GM18498 (cell line): ENCODE measurements at regions not wholly inside any gene's neighbourhood (a gene's known extent, or its start where the extent isn't known, plus 50 kb on each side); places are given as distances from the start of the nearest gene placed in this dataset.

Experiments used
- ATAC-seq: cut with Tn5 transposase; IDR thresholded peaks from one replicate; pipeline ENCODE4 v1.9.1; 2021; ENCODE audit warnings: mild to moderate bottlenecking, moderate library complexity; ENCODE audit not compliant: unreplicated experiment

GRCh38 chr17:79428988-79429387 lies 181.9 kb downstream of the RBFOX3 start:
- ATAC-seq: no peak

- no peak for ATAC-seq
These were observed 183.0 kb downstream of the RBFOX3 start for GRCh38 chr17:79427621-79428539.

- no peak for ATAC-seq
These were observed 185.2 kb downstream of the RBFOX3 start for GRCh38 chr17:79425686-79426085.

- no peak for ATAC-seq
These were observed 186.2 kb downstream of the RBFOX3 start for GRCh38 chr17:79424471-79425185.

GRCh38 chr17:79423811-79424465 lies 186.9 kb downstream of the RBFOX3 start:
- ATAC-seq: no peak

GRCh38 chr17:79422236-79422635 lies 188.6 kb downstream of the RBFOX3 start:
- ATAC-seq: no peak

- no peak for ATAC-seq
These were observed 190.3 kb downstream of the RBFOX3 start for GRCh38 chr17:79420318-79421243.

GRCh38 chr17:79417476-79417988 lies 193.3 kb downstream of the RBFOX3 start:
- no peak for ATAC-seq

GRCh38 chr17:79415909-79416308 lies 194.9 kb downstream of the RBFOX3 start:
- ATAC-seq: no peak

- ATAC-seq: no peak
These were observed 195.5 kb downstream of the RBFOX3 start for GRCh38 chr17:79415365-79415764.

- no peak for ATAC-seq
These were observed 196.0 kb downstream of the RBFOX3 start for GRCh38 chr17:79414793-79415211.

GRCh38 chr17:79414063-79414792 lies 196.6 kb downstream of the RBFOX3 start:
- ATAC-seq: no peak

GRCh38 chr17:79413611-79414010 lies 197.2 kb downstream of the RBFOX3 start:
- no peak for ATAC-seq

- ATAC-seq: no peak
These were observed 197.9 kb downstream of the RBFOX3 start for GRCh38 chr17:79412886-79413390.

- ATAC-seq: no peak
These were observed 198.7 kb downstream of the RBFOX3 start for GRCh38 chr17:79412110-79412509.

GRCh38 chr17:79411419-79411818 lies 199.4 kb downstream of the RBFOX3 start:
- no peak for ATAC-seq

GRCh38 chr17:79410681-79411080 lies 200.2 kb downstream of the RBFOX3 start:
- ATAC-seq: no peak

- ATAC-seq: no peak
These were observed 202.6 kb downstream of the RBFOX3 start for GRCh38 chr17:79408251-79408650.

- no peak for ATAC-seq
These were observed 203.5 kb downstream of the RBFOX3 start for GRCh38 chr17:79407385-79407784.
